Omental fat pad (tissue), 3 donors: ENCODE measurements at regions not wholly inside any gene's neighbourhood (a gene's known extent, or its start where the extent isn't known, plus 50 kb on each side); places are given as distances from the start of the nearest gene placed in this dataset.

Experiments
- ATAC-seq: fragments of 150-250 bp; one replicate; pipeline ENCODE4 v1.9.1; 2016; ENCODE audit warnings: mild to moderate bottlenecking, moderate library complexity; ENCODE audit not compliant: low FRiP score
- DNase-seq: peaks from one replicate; pipeline ENCODE4 v3.0.0-alpha.2; 2019; ENCODE audit warnings: low spot score
- TF ChIP-seq, protein P1 (sequence below), 3 donors: fragments of 450-650 bp; IDR thresholded peaks; one replicate each; pipeline ENCODE4 v1.5.1; 2016 to 2017; ENCODE audit warnings: antibody characterized with exemption in 3 of 3, mild to moderate bottlenecking in 3 of 3, moderate library complexity in 2 of 3

DNA sequence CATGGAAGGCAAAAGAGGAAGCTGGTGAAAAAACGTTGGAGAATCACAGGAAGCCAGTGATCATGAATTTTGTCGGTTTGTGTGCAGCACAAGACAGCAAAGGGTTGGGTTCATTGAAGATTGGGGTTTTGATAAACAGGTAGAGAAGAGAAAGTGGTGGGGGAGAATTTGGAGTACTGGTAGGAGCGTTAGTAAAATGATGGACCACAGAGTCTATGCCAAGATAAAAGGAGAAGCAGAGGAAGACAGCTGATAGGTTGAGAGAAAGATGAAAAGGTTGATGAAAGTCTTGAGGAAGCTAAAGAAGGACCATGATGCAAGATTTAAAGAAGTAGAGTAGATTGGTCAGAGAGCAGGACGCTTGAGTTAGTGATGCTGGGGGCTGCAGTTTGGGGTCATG lies 156.8 kb upstream of the POU3F1 start:
- TF ChIP-seq, protein P1, sequence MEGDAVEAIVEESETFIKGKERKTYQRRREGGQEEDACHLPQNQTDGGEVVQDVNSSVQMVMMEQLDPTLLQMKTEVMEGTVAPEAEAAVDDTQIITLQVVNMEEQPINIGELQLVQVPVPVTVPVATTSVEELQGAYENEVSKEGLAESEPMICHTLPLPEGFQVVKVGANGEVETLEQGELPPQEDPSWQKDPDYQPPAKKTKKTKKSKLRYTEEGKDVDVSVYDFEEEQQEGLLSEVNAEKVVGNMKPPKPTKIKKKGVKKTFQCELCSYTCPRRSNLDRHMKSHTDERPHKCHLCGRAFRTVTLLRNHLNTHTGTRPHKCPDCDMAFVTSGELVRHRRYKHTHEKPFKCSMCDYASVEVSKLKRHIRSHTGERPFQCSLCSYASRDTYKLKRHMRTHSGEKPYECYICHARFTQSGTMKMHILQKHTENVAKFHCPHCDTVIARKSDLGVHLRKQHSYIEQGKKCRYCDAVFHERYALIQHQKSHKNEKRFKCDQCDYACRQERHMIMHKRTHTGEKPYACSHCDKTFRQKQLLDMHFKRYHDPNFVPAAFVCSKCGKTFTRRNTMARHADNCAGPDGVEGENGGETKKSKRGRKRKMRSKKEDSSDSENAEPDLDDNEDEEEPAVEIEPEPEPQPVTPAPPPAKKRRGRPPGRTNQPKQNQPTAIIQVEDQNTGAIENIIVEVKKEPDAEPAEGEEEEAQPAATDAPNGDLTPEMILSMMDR (IDR thresholded peaks at IDR 0.05), result no peak
- ATAC-seq (no peak), DNase-seq (no peak)

DNA sequence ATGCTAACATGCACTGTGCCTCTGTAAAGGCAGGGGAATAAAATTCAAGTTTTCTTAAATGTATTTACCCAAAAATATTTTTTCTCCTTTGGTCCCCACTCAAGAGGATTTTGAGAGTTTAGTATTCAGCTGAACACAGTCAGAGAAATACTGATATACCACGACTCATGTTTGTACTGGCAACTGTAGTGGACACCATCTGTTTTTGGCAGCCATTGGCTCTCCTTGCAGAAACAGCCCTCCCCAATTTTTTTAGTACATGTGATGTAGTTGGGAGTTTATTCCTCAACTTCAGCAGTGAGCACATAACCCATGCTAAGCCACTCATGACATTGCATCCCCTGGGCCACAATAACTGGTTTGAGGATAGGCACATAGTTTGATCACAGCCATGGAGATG lies 154.8 kb upstream of the POU3F1 start:
- ATAC-seq, result no peak
- no peak for DNase-seq
- TF ChIP-seq, protein P1 (IDR thresholded peaks at IDR 0.05), result no peak

DNA sequence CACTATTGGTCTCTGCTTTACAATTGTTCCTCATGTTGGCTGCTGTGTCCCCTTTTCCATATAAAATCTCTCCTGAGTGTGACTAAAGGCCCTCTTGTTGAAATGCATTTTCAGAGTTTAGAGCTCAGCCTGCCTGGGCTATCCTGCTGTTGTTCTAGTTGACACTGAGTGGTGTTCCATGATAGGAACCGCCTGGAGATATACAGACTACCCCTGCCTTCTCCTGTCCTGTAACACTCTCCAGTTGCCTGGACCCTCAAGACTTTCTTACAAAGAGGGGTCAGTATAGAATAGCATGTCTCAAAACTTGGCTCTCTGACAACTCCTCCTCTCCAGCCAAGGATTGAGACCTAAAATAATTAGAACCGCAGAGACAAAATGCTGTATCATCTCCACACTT lies 152.0 kb upstream of the POU3F1 start:
- ATAC-seq (no peak), DNase-seq (no peak)
- TF ChIP-seq, protein P1 (IDR thresholded peaks at IDR 0.05), result no peak

DNA sequence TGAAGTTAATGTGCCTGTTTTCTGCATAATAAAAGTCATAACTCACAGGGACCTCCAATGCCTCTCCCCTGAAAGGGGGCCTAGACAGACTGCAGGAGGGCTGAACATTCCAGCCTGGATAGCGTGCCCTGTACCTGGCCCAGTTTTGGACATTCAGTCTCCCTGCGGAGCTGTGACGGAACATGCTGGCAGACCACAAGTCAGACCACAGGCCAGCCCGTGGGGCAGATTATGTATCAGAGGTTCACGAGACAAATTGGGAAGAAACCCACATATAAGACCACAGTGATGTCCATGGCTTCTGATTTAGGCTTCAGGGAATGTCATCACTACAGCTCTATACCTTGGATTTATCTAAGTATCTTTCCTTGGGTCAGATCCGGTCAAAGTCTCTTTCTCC lies 151.5 kb upstream of the POU3F1 start:
- DNase-seq, result no peak
- TF ChIP-seq, protein P1 (IDR thresholded peaks at IDR 0.05), result no peak
- ATAC-seq, result no peak

DNA sequence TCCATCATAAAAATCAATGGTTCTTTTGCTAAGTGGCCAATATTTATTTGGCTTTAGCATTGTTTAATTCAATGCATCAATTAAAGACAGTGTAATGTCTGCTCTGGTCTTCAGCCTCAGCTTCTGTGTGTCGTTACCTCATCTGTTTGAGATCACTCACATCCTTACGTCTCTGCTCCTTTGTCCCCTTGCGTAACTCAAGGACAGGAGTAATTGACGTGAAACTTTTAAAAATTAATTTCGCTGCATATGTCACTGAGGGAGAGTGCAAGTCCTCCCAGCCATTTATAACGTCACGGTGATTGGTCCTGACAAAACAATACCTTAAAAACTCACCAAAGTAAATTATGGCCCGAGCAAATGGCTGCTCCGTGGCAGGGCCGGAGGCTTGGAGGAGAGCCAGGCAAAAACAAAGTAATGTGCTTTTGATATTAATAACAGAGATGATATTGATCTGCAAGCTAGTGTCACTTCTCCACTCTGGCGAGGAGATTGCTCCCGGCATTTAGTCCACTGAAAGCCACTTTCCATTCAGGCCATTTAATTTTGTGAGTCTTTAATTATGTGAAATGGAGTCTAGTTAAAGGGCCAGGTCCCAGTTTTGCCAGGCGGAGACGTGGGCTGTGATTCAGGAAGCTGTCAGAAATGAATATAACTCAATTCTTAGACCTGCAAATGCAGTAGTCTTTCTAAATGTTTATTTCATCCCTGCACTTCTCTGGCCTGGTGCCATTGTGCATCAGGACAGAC lies 150.9 kb upstream of the POU3F1 start:
- ATAC-seq (no peak), DNase-seq (no peak)
- TF ChIP-seq, protein P1 (IDR thresholded peaks at IDR 0.05), result no peak

DNA sequence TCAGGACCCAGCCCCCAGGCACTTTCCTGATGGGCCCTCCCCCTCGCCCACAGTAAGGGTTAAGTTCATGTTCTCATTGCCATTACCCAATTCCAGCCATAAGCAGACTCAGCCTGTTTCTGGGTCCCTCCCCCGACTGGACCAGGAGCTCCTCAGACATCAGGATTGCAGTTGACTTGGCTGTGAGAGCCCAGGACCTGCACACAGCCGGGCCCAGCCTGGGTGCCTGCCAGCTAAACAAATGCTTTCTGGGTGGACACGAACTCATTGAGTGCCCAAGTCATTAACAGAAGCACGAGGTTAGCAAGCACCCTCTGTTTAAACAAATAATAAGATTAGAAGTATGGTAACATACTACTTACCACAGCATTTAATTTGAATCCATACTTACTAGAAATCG lies 147.9 kb upstream of the POU3F1 start:
- TF ChIP-seq, protein P1 (IDR thresholded peaks at IDR 0.05), result no peak
- ATAC-seq, result no peak

DNA sequence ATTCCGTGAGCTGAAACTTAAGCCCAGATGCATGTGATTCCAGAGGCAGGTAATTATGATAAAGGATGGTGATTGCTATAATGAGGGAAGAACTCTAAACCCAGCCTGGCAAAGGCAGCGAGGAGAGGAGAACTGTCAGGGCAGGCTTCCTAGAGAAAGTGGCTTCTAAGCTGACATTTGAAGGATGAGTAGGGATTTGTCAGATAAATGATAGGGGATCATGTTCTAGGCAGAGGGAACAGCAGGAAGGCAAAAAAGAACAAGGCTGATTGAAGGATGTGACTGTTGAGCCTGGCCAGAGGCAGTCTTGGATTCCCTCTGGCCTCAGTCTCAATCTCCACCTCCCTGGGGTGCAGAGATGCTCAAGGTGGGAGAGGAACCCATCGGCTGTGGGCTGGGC lies 146.4 kb upstream of the POU3F1 start:
- ATAC-seq, result no peak
- TF ChIP-seq, protein P1 (IDR thresholded peaks at IDR 0.05), result no peak
- DNase-seq, result no peak

More for the DNA sequence above, 147.9 kb upstream of the POU3F1 start:
- no peak for DNase-seq
